ENCODE measurements at regions not wholly inside any gene's neighbourhood (a gene's known extent, or its start where the extent isn't known, plus 50 kb on each side); places are given as distances from the start of the nearest gene placed in this dataset.

DNA sequence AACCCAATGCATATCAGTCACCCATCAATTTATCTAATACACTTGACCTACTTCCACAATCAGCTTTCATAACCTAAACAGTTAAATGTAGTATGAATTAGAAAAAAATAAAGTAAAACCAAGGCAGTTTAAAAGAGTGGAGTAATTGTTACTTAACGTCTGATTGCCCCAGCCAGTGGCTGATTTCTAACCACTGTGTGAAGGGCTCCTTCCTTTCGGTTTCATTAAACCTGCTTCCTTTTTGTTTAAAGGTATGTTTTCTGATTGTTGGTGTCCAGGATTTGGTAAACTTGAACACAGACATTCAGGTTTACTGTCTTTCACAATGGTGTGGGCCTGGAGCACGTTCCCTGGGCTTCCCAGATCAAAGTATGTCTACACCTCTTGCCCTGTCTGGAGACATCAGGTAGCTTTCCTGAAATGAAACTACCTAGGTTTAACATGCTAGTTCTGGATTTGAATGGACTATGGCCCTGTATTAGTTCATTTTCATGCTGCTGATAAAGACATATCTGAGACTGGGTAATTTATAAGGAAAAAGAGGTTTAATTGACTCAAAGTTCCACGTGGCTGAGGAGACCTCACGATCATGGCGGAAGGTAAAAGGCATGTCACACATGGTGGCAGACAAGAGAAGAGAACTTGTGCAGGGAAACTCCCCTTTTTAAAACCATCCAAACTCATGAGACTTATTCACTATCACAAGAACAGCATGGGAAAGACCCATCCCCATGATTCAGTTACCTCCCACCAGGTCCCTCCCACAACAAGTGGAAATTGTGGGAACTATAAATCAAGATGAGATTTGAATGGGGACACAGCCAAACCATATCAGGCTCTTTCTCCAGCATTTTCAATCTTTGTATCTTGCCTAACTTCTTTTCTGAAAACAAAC is 605.2 kb upstream of the ID2 start:
- no peak for DNase-seq

DNA sequence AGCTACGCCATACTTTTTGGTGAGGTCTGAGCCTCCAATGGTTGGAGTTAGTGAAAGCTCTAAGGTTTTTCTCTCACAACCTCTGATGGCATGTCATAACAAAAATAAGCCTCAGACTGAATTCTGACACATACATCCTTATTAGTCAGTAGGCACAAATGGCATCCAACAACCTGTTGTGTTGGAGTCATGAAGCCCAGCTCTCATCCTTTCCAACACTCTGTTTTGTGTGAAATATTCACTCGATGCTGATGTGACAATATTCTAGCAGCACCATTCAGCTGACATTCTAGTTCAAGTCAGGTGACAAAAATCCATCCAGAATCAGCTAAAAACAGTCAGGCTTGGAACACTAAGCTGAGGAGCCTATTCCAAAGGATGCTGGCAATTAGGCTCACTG is 603.2 kb upstream of the ID2 start:
- DNase-seq = no peak

DNA sequence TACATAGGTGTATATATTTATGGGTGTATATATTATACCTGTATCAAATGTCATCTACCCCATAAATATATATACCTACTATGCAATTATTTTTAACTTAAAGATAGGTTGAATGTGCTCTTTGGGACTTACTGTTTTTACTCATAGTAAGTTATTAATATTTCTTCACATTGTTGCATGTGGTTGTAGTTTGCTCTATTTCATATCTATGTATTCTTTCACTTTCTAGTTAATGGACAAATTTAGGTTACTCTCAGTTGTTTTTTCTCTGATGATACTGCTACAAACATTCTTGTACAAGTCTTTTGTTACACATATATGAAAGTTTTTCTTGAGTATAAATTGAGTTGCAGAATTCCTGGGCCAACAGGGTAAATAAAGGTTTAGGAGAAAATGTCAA is 601.8 kb upstream of the ID2 start:
- no peak for DNase-seq

DNA sequence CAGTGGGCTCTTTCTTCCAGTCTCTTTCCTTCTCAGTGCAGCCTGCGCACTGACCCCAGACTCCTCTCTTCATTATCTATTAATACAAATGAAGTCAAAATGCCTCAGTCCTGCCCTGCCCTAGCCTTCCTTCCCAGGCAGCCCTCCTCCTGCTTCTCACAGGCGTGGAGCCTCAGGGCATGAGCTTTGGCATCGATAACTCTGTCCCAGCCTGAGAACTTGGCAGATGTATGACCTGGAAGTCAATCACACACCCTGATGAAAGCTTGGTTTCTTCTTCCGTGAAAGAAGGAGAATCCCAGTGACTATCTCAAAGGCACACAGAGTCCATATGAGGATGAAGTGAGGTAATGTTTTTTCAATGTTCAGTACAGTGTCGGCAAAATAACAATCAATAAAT is 600.7 kb upstream of the ID2 start:
- DNase-seq = no peak

DNA sequence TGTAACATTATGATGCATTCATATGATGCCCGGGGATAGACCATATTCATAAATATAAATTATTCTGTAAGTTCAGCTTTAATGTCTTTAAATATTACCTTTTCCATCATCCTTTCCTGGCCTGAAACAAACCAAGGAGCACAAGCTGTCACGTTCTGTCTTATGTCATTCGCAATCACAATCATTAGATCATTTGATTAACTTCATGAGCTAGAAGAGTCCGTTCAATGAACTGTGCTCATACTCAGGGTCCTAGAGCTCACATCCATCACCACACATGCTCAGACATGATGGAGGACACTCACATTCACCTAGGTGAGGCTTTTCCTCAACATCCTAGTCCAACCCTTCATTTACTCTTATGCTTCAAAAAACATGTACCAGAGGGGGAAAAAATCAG is 599.0 kb upstream of the ID2 start:
- DNase-seq = no peak

DNA sequence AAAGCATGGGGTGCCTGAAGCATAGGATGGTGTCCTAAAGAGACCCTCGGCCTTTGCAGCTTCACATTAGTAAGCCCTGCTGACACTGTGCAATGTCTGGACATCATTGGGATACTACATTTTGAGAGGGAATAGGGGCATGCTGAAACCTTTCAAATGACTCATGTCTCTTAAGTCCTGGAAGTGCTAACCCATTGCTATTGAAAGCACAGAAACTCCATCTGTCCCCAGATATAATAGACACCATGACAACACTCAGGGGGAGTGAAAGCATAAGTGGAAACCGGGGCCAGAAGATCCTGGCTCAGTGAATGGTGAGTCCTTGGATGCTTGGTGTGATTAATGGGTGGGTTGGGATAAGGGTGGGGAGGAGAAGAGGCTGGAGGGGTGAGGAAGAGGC is 595.5 kb upstream of the ID2 start:
- DNase-seq = no peak

DNA sequence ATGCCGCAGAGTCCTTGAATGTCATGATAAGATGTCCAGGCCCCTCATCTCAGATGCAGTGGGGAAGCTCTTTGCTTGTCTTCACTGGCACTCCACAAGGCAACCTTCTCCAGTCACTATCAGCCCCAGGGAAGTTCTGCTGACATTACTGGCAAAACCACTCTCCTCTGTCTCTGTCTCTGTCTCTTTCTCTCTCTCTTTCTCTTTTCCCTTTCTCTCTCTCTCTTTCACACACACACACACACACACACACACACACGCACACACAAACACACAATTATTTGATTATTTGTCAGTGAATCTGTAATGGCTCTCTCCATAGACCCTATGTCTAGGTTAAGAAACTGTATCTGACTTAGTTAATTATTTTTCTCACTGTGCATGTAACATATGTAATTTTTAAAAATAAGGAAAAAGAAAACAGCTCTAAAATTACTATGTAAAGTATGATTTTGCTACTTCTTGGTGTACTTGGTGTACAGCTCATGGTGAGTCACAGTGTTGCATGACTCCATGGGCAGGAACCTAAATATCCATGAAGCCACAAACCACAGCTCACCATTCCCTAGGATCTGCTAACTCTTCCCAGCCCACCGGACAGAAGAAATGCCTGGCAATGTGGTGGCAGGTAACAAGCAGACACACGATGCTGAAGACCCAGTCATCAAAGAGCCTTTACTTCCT is 594.9 kb upstream of the ID2 start:
- no peak for DNase-seq

DNA sequence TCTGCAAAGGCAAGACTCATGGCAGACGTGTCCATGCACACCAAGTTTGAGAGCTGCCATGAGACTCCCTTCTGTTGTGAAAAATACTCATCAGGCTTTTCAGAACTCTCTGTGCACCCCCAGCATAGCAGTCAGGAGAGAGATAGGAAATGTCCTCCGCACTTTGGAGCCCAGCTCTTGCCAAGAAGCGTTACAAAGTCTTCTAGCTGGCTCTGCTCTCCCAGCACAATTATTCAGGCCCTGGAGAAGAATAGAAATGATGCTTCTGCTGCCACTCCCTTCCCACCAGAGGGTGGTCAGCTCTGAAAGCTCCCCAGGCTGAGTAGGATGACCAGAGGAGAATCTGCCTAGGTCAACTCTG is 594.4 kb upstream of the ID2 start:
- no peak for DNase-seq

DNA sequence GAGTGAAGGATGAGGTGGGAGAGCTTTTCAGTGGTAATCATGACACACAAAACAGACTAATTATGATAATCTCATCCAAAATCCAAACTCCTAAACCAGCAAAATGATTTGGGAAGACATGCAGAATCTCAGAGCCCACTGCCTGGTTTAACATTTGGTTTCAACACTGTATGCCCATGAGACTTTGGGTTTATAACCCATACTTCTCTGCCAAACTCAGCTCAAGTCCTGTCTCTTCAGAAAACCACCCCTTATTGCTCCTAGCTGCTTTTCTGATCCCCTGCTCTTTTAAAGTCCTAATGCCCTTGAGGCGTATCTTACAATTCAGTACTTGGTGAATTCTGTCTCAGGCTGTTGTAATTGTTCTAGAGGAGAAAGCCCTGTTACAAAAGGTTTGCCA is 593.0 kb upstream of the ID2 start:
- no peak for DNase-seq

DNA sequence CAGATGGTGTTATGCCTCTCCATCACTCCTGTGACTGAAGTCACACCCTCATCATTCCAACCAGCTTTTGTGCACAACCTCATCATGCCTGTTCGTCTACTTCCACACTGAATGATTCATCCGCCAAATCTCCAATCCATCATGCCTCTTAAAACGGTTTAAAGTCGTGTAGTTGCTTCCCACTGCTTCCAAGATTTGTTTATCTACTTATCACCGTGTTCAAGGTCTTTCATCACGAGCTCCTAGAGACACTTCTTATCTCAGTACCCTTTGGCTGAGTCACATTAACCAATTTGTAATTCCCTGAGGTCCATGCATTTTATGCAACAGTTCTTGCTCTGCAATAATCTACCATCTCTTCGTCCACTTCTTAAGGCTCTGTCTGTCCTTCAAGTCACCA is 592.3 kb upstream of the ID2 start:
- no peak for DNase-seq

DNA sequence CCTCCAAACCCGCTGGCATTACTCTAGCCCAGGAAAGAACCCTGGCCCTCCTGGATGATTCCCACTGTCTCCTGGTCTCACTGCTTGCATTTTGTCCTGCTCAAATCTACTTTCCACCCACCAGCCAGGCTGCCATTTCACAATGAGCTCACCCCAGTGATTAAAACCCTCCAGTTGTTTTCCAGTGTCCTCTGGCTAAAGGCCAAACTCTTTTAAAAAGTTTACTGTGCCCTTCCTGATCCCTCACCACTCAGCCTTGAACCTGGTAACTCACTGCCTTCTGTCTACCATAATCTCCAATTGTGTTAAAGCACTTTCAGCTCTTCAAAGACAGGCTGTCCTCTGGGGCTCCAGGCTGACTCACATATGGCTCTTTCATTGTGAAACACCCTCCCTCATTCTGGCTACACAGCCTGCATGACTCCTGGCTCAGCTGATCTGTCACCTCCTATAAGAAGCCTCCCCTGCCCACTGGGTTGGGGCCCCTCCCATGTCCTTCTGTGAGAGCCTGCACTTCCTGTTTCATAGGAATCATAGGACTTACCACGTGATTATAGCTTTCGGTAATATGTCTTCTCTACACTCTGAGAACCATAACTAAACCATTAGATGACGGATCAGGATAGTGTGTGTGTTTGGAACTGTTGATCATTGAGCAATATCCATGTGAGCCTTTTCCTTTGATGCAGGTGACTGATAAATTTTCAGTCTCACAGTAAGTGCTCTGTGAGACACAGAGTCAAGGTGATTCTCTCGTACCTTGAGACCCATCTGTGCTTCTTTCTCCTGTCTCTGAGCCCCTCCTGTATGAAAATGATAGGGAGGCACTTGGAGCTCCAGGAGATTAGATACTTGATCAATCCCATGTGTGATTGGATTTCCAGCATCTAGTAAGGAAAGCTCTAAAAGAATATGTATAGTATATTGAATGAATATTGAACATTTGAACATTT is 590.8 kb upstream of the ID2 start:
- peak; percentile 92 for DNase-seq

DNA sequence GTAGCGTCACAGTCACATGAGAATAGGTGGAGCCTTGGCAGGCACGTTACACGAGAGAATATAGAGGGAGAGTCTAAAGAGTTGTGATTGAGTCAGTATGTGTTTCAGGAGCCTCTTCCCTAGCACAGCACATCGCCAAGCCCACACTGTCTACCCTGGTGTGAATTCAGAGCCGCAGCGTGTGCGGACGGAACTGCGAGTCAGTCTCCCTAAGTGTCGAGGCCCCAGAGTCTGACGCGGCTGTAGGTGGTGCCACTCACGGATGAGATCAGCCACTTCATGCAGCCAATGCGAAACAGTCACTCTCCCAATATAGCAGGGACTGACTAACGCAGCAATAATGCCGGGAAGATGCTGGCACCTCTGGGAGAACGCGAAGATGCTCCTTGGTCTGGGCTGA is 587.3 kb upstream of the ID2 start:
- no peak for DNase-seq

DNA sequence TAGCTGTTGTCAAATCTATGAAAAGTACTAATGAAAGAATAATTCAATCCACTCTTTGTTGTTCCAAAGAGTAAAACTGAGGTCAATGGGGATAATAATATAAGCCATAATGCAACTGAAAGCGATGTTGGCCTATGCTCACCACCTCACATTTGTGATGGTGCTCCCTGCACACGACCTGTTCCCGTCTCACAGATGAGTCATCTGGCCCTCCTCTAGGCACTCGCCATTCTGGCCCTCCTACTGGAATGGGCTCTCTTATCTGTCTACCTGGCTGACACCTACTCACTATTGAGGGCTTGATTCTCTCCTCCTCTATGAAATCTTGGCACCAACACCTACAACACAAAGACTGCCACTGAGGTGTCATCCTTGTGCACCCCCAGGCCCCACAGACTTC is 585.9 kb upstream of the ID2 start:
- no peak for DNase-seq

DNA sequence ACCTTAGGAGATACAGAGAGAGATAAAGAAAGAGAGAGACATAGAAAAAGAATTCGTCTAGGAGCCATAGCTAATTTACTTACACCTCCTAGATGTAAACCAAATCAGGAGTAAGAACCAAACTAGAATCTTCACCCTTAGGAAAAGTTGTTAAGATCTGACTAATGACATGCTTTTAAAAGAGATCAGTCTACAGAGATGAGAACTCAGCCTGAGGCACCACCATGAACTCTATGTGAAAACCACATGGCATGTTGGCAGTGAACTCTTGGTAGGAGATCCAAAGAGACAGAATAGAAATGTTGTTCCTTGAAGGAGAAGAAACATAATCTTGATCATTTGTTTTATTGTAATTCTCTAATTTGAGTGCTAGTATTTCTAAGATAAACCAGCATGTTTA is 585.4 kb upstream of the ID2 start:
- DNase-seq = no peak

DNA sequence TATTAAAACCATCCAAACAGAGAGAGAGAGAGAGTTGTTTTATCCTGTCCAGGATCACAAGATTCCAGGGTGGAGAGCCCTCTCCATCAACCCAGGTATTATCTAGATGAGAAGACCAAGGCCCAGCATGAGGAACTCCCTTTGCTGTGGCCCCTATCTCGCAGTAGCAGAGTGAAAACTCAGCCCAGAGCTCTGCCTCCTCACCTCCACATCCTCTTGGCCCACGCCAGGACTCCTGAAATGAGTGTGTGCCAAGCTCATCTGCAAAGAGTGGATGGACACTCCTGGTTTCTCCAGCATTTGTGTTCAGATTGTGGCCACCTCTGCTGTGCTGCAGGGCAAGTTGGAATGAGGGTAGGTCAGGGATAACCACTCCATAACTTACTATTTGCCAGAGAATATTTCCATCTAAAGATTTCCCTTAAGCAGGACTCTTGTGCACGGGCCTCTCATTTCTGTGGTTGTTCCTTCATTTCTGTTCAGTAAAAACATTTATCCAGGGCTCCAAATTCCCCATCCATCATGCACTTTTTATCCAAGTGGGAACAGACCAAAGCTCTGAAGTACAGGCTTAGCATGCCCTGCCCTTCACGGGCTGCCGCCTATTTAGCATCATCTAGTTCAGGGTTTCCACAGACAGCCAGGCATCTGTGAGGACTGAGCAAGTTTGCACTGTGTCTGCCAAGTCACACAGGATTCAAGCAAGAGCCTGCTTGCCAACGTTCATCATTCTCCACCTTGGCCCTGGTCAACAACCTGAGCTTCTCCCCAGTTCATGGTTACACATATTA is 583.2 kb upstream of the ID2 start:
- no peak for DNase-seq

DNA sequence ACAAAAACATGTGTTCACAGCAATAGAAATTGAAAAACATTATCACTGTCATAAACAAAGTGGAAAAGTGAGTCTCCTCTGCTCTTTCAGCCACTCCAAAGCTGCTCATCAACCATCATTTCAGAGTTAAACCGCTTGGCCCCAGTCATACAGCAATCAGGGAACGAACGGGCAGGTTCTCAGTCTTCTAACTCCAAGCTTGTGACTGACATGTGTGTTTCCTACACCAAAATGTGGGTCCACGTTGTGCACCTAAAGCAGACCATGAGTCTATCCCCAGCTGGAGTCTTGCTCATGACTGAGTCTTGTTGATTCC is 582.6 kb upstream of the ID2 start:
- DNase-seq = peak; percentile 17

DNA sequence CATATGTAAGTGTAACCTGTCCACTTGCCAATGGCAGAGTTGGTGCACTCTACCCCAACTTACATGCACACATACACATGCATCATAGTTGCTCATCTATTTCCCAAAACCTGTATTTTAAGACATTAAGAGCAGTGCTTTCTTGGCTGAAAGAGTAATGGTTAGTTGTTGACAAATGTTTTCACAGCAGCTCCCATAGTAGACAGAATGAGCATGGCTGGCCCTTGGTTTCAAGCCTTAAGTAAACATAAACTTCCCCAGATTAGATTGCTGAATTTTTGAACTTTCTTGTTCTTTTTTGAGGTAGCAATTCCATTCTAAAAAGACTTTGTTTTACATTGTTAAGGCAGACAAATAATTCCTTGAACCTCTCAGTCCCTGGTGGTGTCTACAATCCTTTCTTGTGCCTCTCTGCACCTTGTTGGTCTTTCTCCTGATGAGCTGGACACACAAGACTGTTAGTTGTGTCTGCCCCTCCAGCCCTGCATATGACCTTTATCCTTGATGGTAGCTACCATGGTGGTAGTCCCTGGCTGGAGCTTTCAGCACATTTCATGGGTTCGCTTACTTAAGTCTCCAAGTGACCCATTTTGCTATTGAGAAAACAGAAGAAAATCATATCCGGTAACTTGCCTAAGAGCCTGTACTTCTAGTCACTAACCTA is 580.1 kb upstream of the ID2 start:
- no peak for DNase-seq

DNA sequence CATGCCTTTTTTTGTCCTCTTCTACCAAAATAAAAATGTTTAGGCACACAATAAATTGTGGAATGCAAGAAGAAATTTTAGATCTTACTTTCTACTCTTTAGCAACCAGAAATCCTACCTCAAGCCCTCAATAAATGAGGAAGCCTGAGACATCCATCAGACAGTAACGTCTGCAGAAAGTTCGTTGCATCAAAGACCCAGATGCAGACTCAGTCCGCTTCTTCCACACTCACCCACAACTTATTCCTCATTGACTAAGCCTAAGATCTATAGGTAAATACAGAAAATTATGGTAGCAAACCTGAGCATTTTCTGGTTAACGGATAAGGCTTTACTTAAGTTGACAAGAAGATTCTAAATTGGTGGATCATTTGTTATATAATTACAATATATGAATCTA is 579.4 kb upstream of the ID2 start:
- no peak for DNase-seq

DNA sequence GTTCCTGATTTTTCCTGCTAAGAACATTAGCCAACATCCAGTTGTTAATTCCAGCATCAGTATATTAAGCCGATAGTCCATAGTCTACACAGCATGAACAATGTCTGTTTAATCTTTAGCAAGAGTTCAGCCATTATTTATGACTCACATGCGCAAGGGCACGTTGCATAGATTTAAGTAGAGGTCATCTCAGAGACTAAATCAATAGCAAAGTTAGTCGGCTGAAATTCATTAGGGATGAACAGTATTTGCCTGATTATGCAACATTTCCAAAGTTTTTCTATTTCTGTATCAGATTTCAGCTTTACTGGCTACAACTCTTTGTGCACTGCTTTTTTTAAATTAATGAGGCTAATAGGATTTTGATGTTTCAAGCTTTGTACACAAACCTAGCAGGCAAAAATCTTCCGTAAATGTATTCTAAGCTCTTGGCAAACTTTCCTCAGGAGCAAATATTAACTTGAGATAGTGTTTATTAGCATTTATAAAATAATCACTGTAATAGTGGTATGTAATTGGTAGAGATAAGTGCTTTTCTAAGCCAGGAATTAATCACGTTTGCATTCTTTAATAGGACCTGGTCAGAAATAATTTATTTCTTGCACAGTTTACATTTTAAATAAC is 578.7 kb upstream of the ID2 start:
- DNase-seq = no peak

DNA sequence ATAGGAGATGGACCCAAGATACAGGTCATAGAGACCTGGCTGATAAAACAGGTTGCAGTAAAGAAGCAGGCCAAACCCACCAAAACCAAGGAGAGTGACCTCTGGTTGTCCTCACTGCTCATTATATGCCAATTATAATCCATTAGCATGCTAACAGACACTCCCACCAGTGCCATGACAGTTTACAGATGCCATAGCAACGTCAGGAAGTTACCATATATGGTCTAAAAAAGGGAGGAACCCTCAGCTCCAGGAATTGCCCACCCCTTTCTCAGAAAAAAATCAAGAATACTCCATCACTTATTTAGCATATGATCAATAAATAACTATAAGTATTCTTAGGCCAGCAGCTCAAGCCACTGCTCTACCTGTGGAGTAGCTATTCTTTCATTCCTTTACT is 574.7 kb upstream of the ID2 start:
- no peak for DNase-seq

DNA sequence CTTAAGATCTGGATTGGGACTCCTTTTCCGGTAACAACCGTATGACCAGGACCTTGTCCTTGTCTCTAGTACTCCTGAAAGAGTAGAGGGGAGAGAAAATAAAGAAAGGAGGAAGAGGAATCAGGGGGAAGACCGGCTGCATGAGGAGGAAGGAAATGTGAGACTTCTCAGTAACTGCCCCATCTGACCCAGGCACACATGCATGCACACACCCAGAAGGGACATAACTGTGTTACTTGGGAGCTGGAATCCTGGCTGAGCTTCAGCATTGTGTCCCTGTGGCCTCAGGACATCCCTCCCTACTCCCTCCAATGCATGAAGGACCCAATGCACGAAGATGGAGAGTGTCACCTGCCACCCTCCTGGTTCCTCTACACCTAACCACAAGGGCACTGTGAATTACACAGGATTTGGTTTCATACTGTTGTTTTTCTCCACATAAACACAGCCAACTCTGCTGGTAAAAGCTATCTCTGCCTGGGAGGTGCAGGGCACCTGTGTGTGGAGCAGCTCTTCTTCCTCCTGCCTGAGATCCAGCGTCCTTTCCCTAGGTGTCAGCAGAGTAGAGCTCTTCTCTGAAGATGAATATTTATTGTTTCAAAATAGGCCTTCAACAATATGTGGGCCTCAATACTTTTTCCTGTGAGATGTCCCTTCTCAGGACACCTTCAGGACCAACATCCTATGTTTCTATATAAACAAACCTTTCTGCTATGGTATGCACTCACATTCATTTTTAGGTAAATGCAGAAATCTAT is 574.1 kb upstream of the ID2 start:
- no peak for DNase-seq
